ENCODE measurements at regions not wholly inside any gene's neighbourhood (a gene's known extent, or its start where the extent isn't known, plus 50 kb on each side); places are given as distances from the start of the nearest gene placed in this dataset.

- TF ChIP-seq, protein P1, sequence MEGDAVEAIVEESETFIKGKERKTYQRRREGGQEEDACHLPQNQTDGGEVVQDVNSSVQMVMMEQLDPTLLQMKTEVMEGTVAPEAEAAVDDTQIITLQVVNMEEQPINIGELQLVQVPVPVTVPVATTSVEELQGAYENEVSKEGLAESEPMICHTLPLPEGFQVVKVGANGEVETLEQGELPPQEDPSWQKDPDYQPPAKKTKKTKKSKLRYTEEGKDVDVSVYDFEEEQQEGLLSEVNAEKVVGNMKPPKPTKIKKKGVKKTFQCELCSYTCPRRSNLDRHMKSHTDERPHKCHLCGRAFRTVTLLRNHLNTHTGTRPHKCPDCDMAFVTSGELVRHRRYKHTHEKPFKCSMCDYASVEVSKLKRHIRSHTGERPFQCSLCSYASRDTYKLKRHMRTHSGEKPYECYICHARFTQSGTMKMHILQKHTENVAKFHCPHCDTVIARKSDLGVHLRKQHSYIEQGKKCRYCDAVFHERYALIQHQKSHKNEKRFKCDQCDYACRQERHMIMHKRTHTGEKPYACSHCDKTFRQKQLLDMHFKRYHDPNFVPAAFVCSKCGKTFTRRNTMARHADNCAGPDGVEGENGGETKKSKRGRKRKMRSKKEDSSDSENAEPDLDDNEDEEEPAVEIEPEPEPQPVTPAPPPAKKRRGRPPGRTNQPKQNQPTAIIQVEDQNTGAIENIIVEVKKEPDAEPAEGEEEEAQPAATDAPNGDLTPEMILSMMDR (conservative IDR thresholded peaks at IDR 0.05) = no peak
- no peak for TF ChIP-seq ZFX (IDR thresholded peaks at IDR 0.05)
Observed at GRCh38 chr5:69042500-69042899, 51.3 kb upstream of the SLC30A5 start.
